A549 (cell line): ENCODE measurements at regions not wholly inside any gene's neighbourhood (a gene's known extent, or its start where the extent isn't known, plus 50 kb on each side); places are given as distances from the start of the nearest gene placed in this dataset.

ENCODE experiments used
- ATAC-seq, 2 experiments: fragments of 200-7000 bp in 1 of 2; fragments of >200 bp in 1 of 2; cut with Nextera tagmentation in 1 of 2; cut with Tn5 transposase in 1 of 2; 3 replicates each; pipeline versions ENCODE4 v1.8.0 to v1.9.1; 2018 to 2020; ENCODE audit warnings: mild to moderate bottlenecking in 1 of 2, moderate library complexity in 1 of 2
- CTCF ChIA-PET: fragments of 300-600 bp; sonication (Branson Sonifier 250); formaldehyde crosslinking; extraction: SDS; loops from one replicate; lab custom pipeline; 2021; ENCODE audit warnings: antibody characterized with exemption, inconsistent platforms; lab: Yijun Ruan, JAX
- POLR2A ChIA-PET: fragments of 350-600 bp; formaldehyde crosslinking; extraction: SDS; loops from one replicate; lab custom pipeline; 2021; ENCODE audit warnings: antibody characterized with exemption, inconsistent platforms; lab: Yijun Ruan, JAX
- DNase-seq, 2 experiments: peaks; one replicate each; pipeline versions ENCODE4 v3.0.0 to v3.0.0-alpha.2; 2011 to 2016; ENCODE audit warnings: low read depth in 1 of 2, low spot score in 1 of 2
- FAIRE-seq: peaks from 2 replicates; lab custom pipeline; 2011; peaks lifted over from hg19 to GRCh38; lab: Jason Lieb, UNC
- H3K27ac ChIP-seq, 2 experiments: fragments of >200 bp; sonication (Bioruptor Twin); formaldehyde crosslinking; 3 replicates each; pipeline ENCODE4 v1.5.1; 2016 to 2017
- H3K4me1 ChIP-seq: fragments of >200 bp; sonication (Bioruptor Twin); formaldehyde crosslinking; 3 replicates; pipeline ENCODE4 v1.6.1; 2016
- H3K4me2 ChIP-seq: fragments of >200 bp; sonication (Bioruptor Twin); formaldehyde crosslinking; 3 replicates; pipeline ENCODE4 v1.6.1; 2016
- H3K4me3 ChIP-seq: fragments of >200 bp; sonication (Bioruptor Twin); formaldehyde crosslinking; 3 replicates; pipeline ENCODE4 v1.5.1; 2016
- H3K9me3 ChIP-seq: fragments of >200 bp; sonication (Bioruptor Twin); formaldehyde crosslinking; 3 replicates; pipeline ENCODE4 v1.6.1; 2016
- BHLHE40 ChIP-seq: IDR thresholded peaks from 2 replicates; pipeline ENCODE4 v1.6.1; 2012; ENCODE audit warnings: low read depth, low read length, inconsistent platforms
- CBX2 ChIP-seq: fragments of 200-600 bp; sonication (generic); IDR thresholded peaks from 2 replicates; pipeline ENCODE4 v1.6.1; 2016; ENCODE audit warnings: low read depth, mild to moderate bottlenecking, borderline replicate concordance
- CBX8 ChIP-seq: fragments of 200-600 bp; sonication (generic); IDR thresholded peaks from 2 replicates; pipeline ENCODE4 v1.6.1; 2016
- CEBPB ChIP-seq, 2 experiments: fragments of >200 bp in 1 of 2; sonication (Bioruptor Twin) in 1 of 2; formaldehyde crosslinking in 1 of 2; IDR thresholded peaks; 2 replicates each; pipeline ENCODE4 v1.6.1; 2012 to 2016
- CHD2 ChIP-seq: fragments of 150-350 bp; IDR thresholded peaks from 2 replicates; pipeline ENCODE4 v1.6.1; 2014; ENCODE audit warnings: low read length; ENCODE audit not compliant: partially characterized antibody
- CHD4 ChIP-seq: fragments of 200-600 bp; sonication (generic); IDR thresholded peaks from 2 replicates; pipeline ENCODE4 v1.6.1; 2016; ENCODE audit warnings: antibody characterized with exemption, mild to moderate bottlenecking, borderline replicate concordance
- CTCF ChIP-seq: fragments of >200 bp; sonication (Bioruptor Twin); formaldehyde crosslinking; IDR thresholded peaks from 3 replicates; pipeline ENCODE4 v1.5.1; 2016
- ELK1 ChIP-seq: fragments of 150-350 bp; IDR thresholded peaks from 2 replicates; pipeline ENCODE4 v1.6.1; 2014; ENCODE audit warnings: low read depth, mild to moderate bottlenecking, low read length
- ESRRA ChIP-seq: fragments of 150-350 bp; IDR thresholded peaks from 2 replicates; pipeline ENCODE4 v1.6.1; 2014; ENCODE audit warnings: mild to moderate bottlenecking, low read length, borderline replicate concordance
- FOSL2 ChIP-seq, 2 experiments: fragments of 450-650 bp in 1 of 2; fragments of >200 bp in 1 of 2; sonication (Bioruptor Twin) in 1 of 2; formaldehyde crosslinking; IDR thresholded peaks; 2 replicates each; pipeline versions ENCODE4 v1.5.0 to v1.6.1; 2016 to 2020; ENCODE audit warnings: mild to moderate bottlenecking in 1 of 2, moderate library complexity in 1 of 2
- HES2 ChIP-seq: fragments of >200 bp; sonication (Bioruptor Twin); formaldehyde crosslinking; IDR thresholded peaks from 2 replicates; pipeline ENCODE4 v1.6.1; 2016
- HOXA7 ChIP-seq: fragments of 250-450 bp; sonication (Bioruptor Pico); IDR thresholded peaks from 2 replicates; pipeline ENCODE4 v1.5.0; 2020; ENCODE audit warnings: mild to moderate bottlenecking, moderate library complexity
- HOXB5 ChIP-seq: fragments of 250-450 bp; sonication (Bioruptor Pico); IDR thresholded peaks from 2 replicates; pipeline ENCODE4 v1.5.0; 2020; ENCODE audit warnings: mild to moderate bottlenecking, moderate library complexity
- JUN ChIP-seq, 2 experiments: fragments of >200 bp; sonication (Bioruptor Twin); formaldehyde crosslinking; IDR thresholded peaks; 2 replicates in 1 of 2; 3 replicates in 1 of 2; pipeline ENCODE4 v1.6.1; 2016 to 2017
- KDM1A ChIP-seq: fragments of 200-600 bp; sonication (generic); IDR thresholded peaks from 2 replicates; pipeline ENCODE4 v1.6.1; 2016; ENCODE audit warnings: low read depth, mild to moderate bottlenecking
- MAZ ChIP-seq: fragments of 150-350 bp; IDR thresholded peaks from 2 replicates; pipeline ENCODE4 v1.6.1; 2014; ENCODE audit warnings: antibody characterized with exemption, low read depth, low read length, borderline replicate concordance
- MYC ChIP-seq: IDR thresholded peaks from 2 replicates; pipeline ENCODE4 v1.6.1; 2012; ENCODE audit warnings: mild to moderate bottlenecking, inconsistent platforms, low read length, improper control_type of control experiment, borderline replicate concordance
- NR3C1 ChIP-seq: fragments of >200 bp; sonication (Bioruptor Twin); formaldehyde crosslinking; IDR thresholded peaks from 3 replicates; pipeline ENCODE4 v1.6.1; 2017
- PBX3 ChIP-seq: IDR thresholded peaks from 2 replicates; pipeline ENCODE4 v1.6.1; 2012
- POLR2A ChIP-seq: IDR thresholded peaks from 2 replicates; pipeline ENCODE4 v1.6.1; 2012; ENCODE audit warnings: mild to moderate bottlenecking, low read length
- POLR2AphosphoS2 ChIP-seq: conservative IDR thresholded peaks from 2 replicates; pipeline ENCODE4 v1.6.1; 2012; ENCODE audit warnings: low read length, improper control_type of control experiment, inconsistent platforms
- REST ChIP-seq: fragments of 200-600 bp; sonication (generic); IDR thresholded peaks from 2 replicates; pipeline ENCODE4 v1.6.1; 2016; ENCODE audit warnings: antibody characterized with exemption, mild to moderate bottlenecking, moderate library complexity
- SMC3 ChIP-seq: fragments of >200 bp; sonication (Bioruptor Twin); formaldehyde crosslinking; IDR thresholded peaks from 3 replicates; pipeline ENCODE4 v1.6.1; 2018; ENCODE audit warnings: inconsistent platforms
- SREBF2 ChIP-seq: fragments of 450-650 bp; IDR thresholded peaks from 2 replicates; pipeline ENCODE4 v1.6.1; 2014; ENCODE audit warnings: mild to moderate bottlenecking, moderate library complexity
- TP53 ChIP-seq: fragments of 250-450 bp; sonication (Bioruptor Pico); IDR thresholded peaks from 2 replicates; pipeline ENCODE4 v1.5.0; 2021; ENCODE audit warnings: mild to moderate bottlenecking, moderate library complexity
- ZC3H11A ChIP-seq: fragments of 450-650 bp; IDR thresholded peaks from 2 replicates; pipeline ENCODE4 v1.6.1; 2014; ENCODE audit warnings: antibody characterized with exemption, mild to moderate bottlenecking
- ZFP36 ChIP-seq: fragments of 450-650 bp; IDR thresholded peaks from 2 replicates; pipeline ENCODE4 v1.6.1; 2014; ENCODE audit warnings: borderline replicate concordance; ENCODE audit not compliant: partially characterized antibody
- WGBS: methylation state at CpG from one replicate; pipeline ENCODE4 v1.1.6; 2017; ENCODE audit errors: missing lambda C conversion rate; 5-methylcytosine and 5-hydroxymethylcytosine counted together

GRCh38 chr1:5519366-5520135, 472.7 kb downstream of the NPHP4 start:
- CTCF ChIA-PET = interaction anchor here (1.7 kb wide), 1 partner anchor 9 kb away, joined by 6 read pairs; no protein-coding TSS in a partner anchor
- no peak for FAIRE-seq
- TF ChIP-seq TP53 (no peak), HES2 (no peak), ESRRA (no peak), HOXA7 (CRISPR knock-in tag) (no peak), SMC3 (no peak), FOSL2 (IDR thresholded peaks at IDR 0.05) (no peak), FOSL2 (CRISPR knock-in tag; IDR thresholded peaks at IDR 0.05) (no peak), CBX2 (no peak), REST (no peak), ZC3H11A (no peak)
- no peak for ATAC-seq
- Histone ChIP-seq H3K27ac (no peak overlapping the region), H3K4me3 (no peak overlapping the region), H3K4me1 (no peaks in the 10 kb centered on the region), H3K9me3 (no peaks in the 10 kb centered on the region), H3K4me2 (no peak overlapping the region)
- WGBS = 3% methylated on average over 8 of the region's 10 CpGs
- POLR2A ChIA-PET = no interaction called here
- DNase-seq = no peak

- no peaks in the 10 kb centered on the region for H3K9me3 ChIP-seq
- no peak overlapping the region for H3K27ac ChIP-seq
- DNase-seq = no peak
- H3K4me3 ChIP-seq = no peak overlapping the region
- no peak for TF ChIP-seq PBX3
- TF ChIP-seq ESRRA = no peak
- no peak for TF ChIP-seq TP53
- TF ChIP-seq HOXB5 (CRISPR knock-in tag) = no peak
- no peak for TF ChIP-seq BHLHE40
- no peak for TF ChIP-seq MYC
- TF ChIP-seq POLR2A = no peak
- no peak for TF ChIP-seq ZFP36
- no peak for TF ChIP-seq SREBF2
- TF ChIP-seq CHD2 = no peak
- TF ChIP-seq NR3C1 = no peak
- TF ChIP-seq JUN (IDR thresholded peaks at IDR 0.05) = no peak
- TF ChIP-seq ELK1 = no peak
- no peak for TF ChIP-seq CTCF
- no peak for TF ChIP-seq POLR2AphosphoS2
- no peak for TF ChIP-seq MAZ
- no peak for TF ChIP-seq KDM1A
- TF ChIP-seq CEBPB (IDR thresholded peaks at IDR 0.05) = no peak
- TF ChIP-seq CHD4 = no peak
- no peak for TF ChIP-seq CBX8
- WGBS = 40% methylated on average over 10 of the region's 10 CpGs
- H3K4me2 ChIP-seq = no peak overlapping the region
- no peaks in the 10 kb centered on the region for H3K4me1 ChIP-seq
- ChIA-PET CTCF (no interaction called here), POLR2A (no interaction called here)
- no peak for FAIRE-seq
- ATAC-seq = no peak
Measured at GRCh38 chr1:5516756-5517155, 475.5 kb downstream of the NPHP4 start.
